H9 (cell line): ENCODE measurements at regions not wholly inside any gene's neighbourhood (a gene's known extent, or its start where the extent isn't known, plus 50 kb on each side); places are given as distances from the start of the nearest gene placed in this dataset.

Experiments
- DNase-seq: peaks from one replicate; pipeline ENCODE4 v3.0.0-alpha.2; 2017
- H2AFZ ChIP-seq: one replicate; pipeline ENCODE4 v1.6.1; 2013; ENCODE audit warnings: mild to moderate bottlenecking, low read length, control low read depth, moderate library complexity
- H2AK5ac ChIP-seq: 2 replicates; pipeline ENCODE4 v1.6.1; 2013; ENCODE audit warnings: low read length, control low read depth, mixed read lengths; ENCODE audit not compliant: insufficient read length
- H2BK120ac ChIP-seq: one replicate; pipeline ENCODE4 v1.6.1; 2013; ENCODE audit warnings: low read depth, mild to moderate bottlenecking, low read length, control low read depth, inconsistent platforms; ENCODE audit not compliant: poor library complexity, severe bottlenecking
- H2BK12ac ChIP-seq: 2 replicates; pipeline ENCODE4 v1.6.1; 2013; ENCODE audit warnings: low read length, control low read depth, mixed read lengths, low read depth; ENCODE audit not compliant: insufficient read length
- H2BK15ac ChIP-seq: 2 replicates; pipeline ENCODE4 v1.6.1; 2013; ENCODE audit warnings: low read depth, low read length, control low read depth
- H2BK20ac ChIP-seq: one replicate; pipeline ENCODE4 v1.6.1; 2013; ENCODE audit warnings: low read depth, mild to moderate bottlenecking, low read length, control low read depth, inconsistent platforms; ENCODE audit not compliant: poor library complexity, severe bottlenecking
- H2BK5ac ChIP-seq: 2 replicates; pipeline ENCODE4 v1.6.1; 2013; ENCODE audit warnings: low read length, control low read depth, mixed read lengths; ENCODE audit not compliant: insufficient read length
- H3K14ac ChIP-seq: 2 replicates; pipeline ENCODE4 v1.6.1; 2013; ENCODE audit warnings: low read length, control low read depth; ENCODE audit not compliant: insufficient read depth
- H3K18ac ChIP-seq: 2 replicates; pipeline ENCODE4 v1.6.1; 2013; ENCODE audit warnings: low read depth, mild to moderate bottlenecking, mixed read lengths, low read length, control low read depth; ENCODE audit not compliant: insufficient read length
- H3K23ac ChIP-seq: 2 replicates; pipeline ENCODE4 v1.6.1; 2013; ENCODE audit warnings: low read length, control low read depth, mixed read lengths, low read depth; ENCODE audit not compliant: insufficient read length
- H3K23me2 ChIP-seq: 2 replicates; pipeline ENCODE4 v1.6.1; 2013; ENCODE audit warnings: low read depth, mild to moderate bottlenecking, mixed read lengths, low read length, control low read depth; ENCODE audit not compliant: insufficient read length, poor library complexity, severe bottlenecking
- H3K27ac ChIP-seq: 2 replicates; pipeline ENCODE4 v1.5.1; 2013; ENCODE audit warnings: low read length, control low read depth, mixed read lengths, low read depth; ENCODE audit not compliant: insufficient read length
- H3K27me3 ChIP-seq: 2 replicates; pipeline ENCODE4 v1.6.1; 2013; ENCODE audit warnings: low read length, control low read depth, inconsistent platforms; ENCODE audit not compliant: insufficient read depth
- H3K4ac ChIP-seq: 2 replicates; pipeline ENCODE4 v1.6.1; 2013; ENCODE audit warnings: low read depth, mild to moderate bottlenecking, control low read depth, inconsistent platforms, low read length, moderate library complexity
- H3K4me1 ChIP-seq: 2 replicates; pipeline ENCODE4 v1.6.1; 2013; ENCODE audit warnings: low read length, control low read depth, inconsistent platforms; ENCODE audit not compliant: insufficient read depth
- H3K4me2 ChIP-seq: 2 replicates; pipeline ENCODE4 v1.6.1; 2013; ENCODE audit warnings: low read length, control low read depth, mixed read lengths; ENCODE audit not compliant: insufficient read length, insufficient read depth
- H3K56ac ChIP-seq: 2 replicates; pipeline ENCODE4 v1.6.1; 2013; ENCODE audit warnings: low read depth, mild to moderate bottlenecking, mixed read lengths, low read length, control low read depth; ENCODE audit not compliant: insufficient read length
- H3K79me1 ChIP-seq: 2 replicates; pipeline ENCODE4 v1.6.1; 2013; ENCODE audit warnings: low read depth, mild to moderate bottlenecking, moderate library complexity, low read length, control low read depth, inconsistent platforms; ENCODE audit not compliant: insufficient read depth, poor library complexity, severe bottlenecking
- H3K79me2 ChIP-seq: 2 replicates; pipeline ENCODE4 v1.6.1; 2013; ENCODE audit warnings: low read length, control low read depth, inconsistent platforms; ENCODE audit not compliant: insufficient read depth
- H3K9ac ChIP-seq: 2 replicates; pipeline ENCODE4 v1.6.1; 2013; ENCODE audit warnings: low read length, control low read depth, mixed read lengths; ENCODE audit not compliant: insufficient read length; ENCODE audit errors: extremely low read depth
- H3K9me3 ChIP-seq: one replicate; pipeline ENCODE4 v1.6.1; 2013; ENCODE audit warnings: low read depth, low read length, inconsistent platforms; ENCODE audit not compliant: control insufficient read depth
- H3T11ph ChIP-seq: one replicate; pipeline ENCODE4 v1.6.1; 2013; ENCODE audit warnings: mild to moderate bottlenecking, low read length, control low read depth, inconsistent platforms
- H4K20me1 ChIP-seq: one replicate; pipeline ENCODE4 v1.6.1; 2013; ENCODE audit not compliant: control insufficient read depth, insufficient read length, insufficient read depth
- H4K5ac ChIP-seq: 2 replicates; pipeline ENCODE4 v1.6.1; 2013; ENCODE audit warnings: low read depth, mild to moderate bottlenecking, mixed read lengths, low read length, control low read depth; ENCODE audit not compliant: insufficient read length
- H4K8ac ChIP-seq: replicated peaks from 2 replicates; pipeline ENCODE4 v1.6.1; 2013; ENCODE audit warnings: low read length, control low read depth, mixed read lengths, low read depth; ENCODE audit not compliant: insufficient read length
- H4K91ac ChIP-seq: 2 replicates; pipeline ENCODE4 v1.6.1; 2013; ENCODE audit warnings: low read depth, mild to moderate bottlenecking, moderate library complexity, mixed read lengths, low read length, control low read depth; ENCODE audit not compliant: insufficient read length
- H3K27ac Mint-ChIP-seq, 3 experiments: 2 replicates in 2 of 3; 3 replicates in 1 of 3; pipeline ENCODE4 v1.8.0; 2020 to 2021; ENCODE audit warnings: mixed read lengths in 3 of 3, mild to moderate bottlenecking in 1 of 3, moderate library complexity in 1 of 3
- H3K27me3 Mint-ChIP-seq: 2 replicates; pipeline ENCODE4 v1.8.0; 2021; ENCODE audit warnings: low read depth, mild to moderate bottlenecking, moderate library complexity, mixed read lengths
- H3K36me3 Mint-ChIP-seq, 3 experiments: 2 replicates in 2 of 3; 3 replicates in 1 of 3; pipeline ENCODE4 v1.8.0; 2020 to 2021; ENCODE audit warnings: low read depth in 3 of 3, mixed read lengths in 3 of 3; ENCODE audit not compliant: insufficient read depth in 1 of 3
- H3K4me1 Mint-ChIP-seq, 2 experiments: 2 replicates each; pipeline ENCODE4 v1.8.0; 2020; ENCODE audit warnings: mixed read lengths in 2 of 2
- H3K4me3 Mint-ChIP-seq, 2 experiments: 2 replicates in 1 of 2; 3 replicates in 1 of 2; pipeline ENCODE4 v1.8.0; 2020 to 2021; ENCODE audit warnings: mild to moderate bottlenecking in 2 of 2, mixed read lengths in 2 of 2, moderate library complexity in 1 of 2
- H3K9me3 Mint-ChIP-seq, 2 experiments: 2 replicates in 1 of 2; 3 replicates in 1 of 2; pipeline ENCODE4 v1.8.0; 2020; ENCODE audit warnings: mild to moderate bottlenecking in 2 of 2, mixed read lengths in 2 of 2, moderate library complexity in 1 of 2
- CTCF ChIP-seq: fragments of 200-600 bp; sonication (generic); conservative IDR thresholded peaks from 3 replicates; pipeline ENCODE4 v1.8.0; 2021; ENCODE audit warnings: antibody characterized with exemption, mild to moderate bottlenecking
- WGBS: extraction: QIAGEN DNeasy Blood & Tissue Kit; methylation state at CpG from one replicate; pipeline ENCODE4 v1.1.7; 2013; ENCODE audit warnings: missing lambda C conversion rate, low lambda C conversion rate, mixed read lengths; ENCODE audit not compliant: insufficient read length; ENCODE audit errors: extremely low coverage; 5-methylcytosine and 5-hydroxymethylcytosine counted together

DNA sequence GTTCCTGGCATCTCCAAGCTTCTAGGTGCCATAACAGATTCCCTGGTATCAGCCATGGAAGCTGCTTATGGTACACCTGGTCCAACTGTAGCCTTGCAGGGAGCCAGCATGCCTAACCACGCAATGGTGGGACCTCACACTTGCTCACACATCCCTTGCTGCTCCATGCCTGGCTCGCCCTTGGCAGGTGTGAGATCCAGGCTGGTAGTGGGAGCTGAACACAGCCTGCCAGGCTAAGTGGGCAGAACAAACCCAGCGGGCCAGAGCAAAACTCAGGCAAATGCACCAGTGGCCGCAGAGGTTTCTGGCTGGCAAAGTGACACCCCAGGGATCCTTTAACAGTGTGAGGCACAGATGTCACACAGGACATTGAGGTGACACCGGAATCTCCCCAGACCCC, 185.8 kb downstream of the NDUFA10 start:
- H4K8ac ChIP-seq = no peak overlapping the region
- H3K79me2 ChIP-seq = no peaks in the 10 kb centered on the region
- H3K4me1 ChIP-seq = no peaks in the 10 kb centered on the region
- H2BK12ac ChIP-seq = no peak overlapping the region
- no CpG with 5 or more reads among the region's 5 CpGs for WGBS
- H3K56ac ChIP-seq = no peak overlapping the region
- no peak overlapping the region for H3K23ac ChIP-seq
- no peak overlapping the region for H2BK20ac ChIP-seq
- H4K91ac ChIP-seq = no peak overlapping the region
- H2BK120ac ChIP-seq = no peak overlapping the region
- no peak overlapping the region for H3K18ac ChIP-seq
- Mint-ChIP-seq H3K4me1 (no peaks in the 10 kb centered on the region), H3K9me3 (peaks cover 14 to 22% of the 10 kb centered on the region in 2 experiments), H3K27ac (no peak overlapping the region), H3K36me3 (peaks cover 0 to 4% (median 0%) of the 10 kb centered on the region in 3 experiments; a peak in 1 of 7 replicates), H3K27me3 (peaks cover 6% of the 10 kb centered on the region), H3K4me3 (no peak overlapping the region)
- no peak overlapping the region for H3K4ac ChIP-seq
- no peak overlapping the region for H2BK15ac ChIP-seq
- H4K20me1 ChIP-seq = no peaks in the 10 kb centered on the region
- no peaks in the 10 kb centered on the region for H3K23me2 ChIP-seq
- DNase-seq = no peak
- no peak overlapping the region for H3K9ac ChIP-seq
- H3K27ac ChIP-seq = no peak overlapping the region
- no peak overlapping the region for H4K5ac ChIP-seq
- H3K9me3 ChIP-seq = no peaks in the 10 kb centered on the region
- no peak overlapping the region for H2BK5ac ChIP-seq
- no peak overlapping the region; the same call in 1 of the 2 replicates for H3K14ac ChIP-seq
- H2AFZ ChIP-seq = no peak overlapping the region
- no peak overlapping the region for H3T11ph ChIP-seq
- TF ChIP-seq CTCF = no peak
- H3K27me3 ChIP-seq = no peaks in the 10 kb centered on the region
- H3K4me2 ChIP-seq = no peak overlapping the region
- H2AK5ac ChIP-seq = no peak overlapping the region
- no peaks in the 10 kb centered on the region for H3K79me1 ChIP-seq
